Hepatocyte (in vitro differentiated cells): ENCODE measurements at regions not wholly inside any gene's neighbourhood (a gene's known extent, or its start where the extent isn't known, plus 50 kb on each side); places are given as distances from the start of the nearest gene placed in this dataset.
A peak's percentile ranks its signal among the peaks of the same experiment; 100 is the strongest.

Experiments
- DNase-seq: peaks from one replicate; pipeline ENCODE4 v3.0.0-alpha.2; 2016; ENCODE audit warnings: low spot score
- H2AFZ ChIP-seq: fragments of 200-600 bp; sonication (generic); 2 replicates; pipeline ENCODE4 v1.6.0; 2016; ENCODE audit warnings: antibody characterized with exemption, mild to moderate bottlenecking
- H3K27ac ChIP-seq: fragments of 200-600 bp; sonication (generic); 2 replicates; pipeline ENCODE4 v1.5.1; 2016; ENCODE audit warnings: mild to moderate bottlenecking
- H3K27me3 ChIP-seq: fragments of 200-600 bp; sonication (generic); 2 replicates; pipeline ENCODE4 v1.6.1; 2016
- H3K36me3 ChIP-seq: fragments of 200-600 bp; sonication (generic); replicated peaks from 2 replicates; pipeline ENCODE4 v1.5.1; 2016; ENCODE audit warnings: low read depth; ENCODE audit not compliant: insufficient read depth
- H3K4me1 ChIP-seq: fragments of 200-600 bp; sonication (generic); 2 replicates; pipeline ENCODE4 v1.5.1; 2016; ENCODE audit warnings: mild to moderate bottlenecking, moderate library complexity; ENCODE audit not compliant: insufficient read depth
- H3K4me2 ChIP-seq: fragments of 200-600 bp; sonication (generic); 2 replicates; pipeline ENCODE4 v1.6.0; 2016
- H3K4me3 ChIP-seq: fragments of 200-600 bp; sonication (generic); 2 replicates; pipeline ENCODE4 v1.5.1; 2016; ENCODE audit warnings: mild to moderate bottlenecking
- H3K79me2 ChIP-seq: fragments of 200-600 bp; sonication (generic); 2 replicates; pipeline ENCODE4 v1.6.0; 2017; ENCODE audit warnings: mild to moderate bottlenecking
- H3K9me2 ChIP-seq: fragments of 200-600 bp; sonication (generic); replicated peaks from 2 replicates; pipeline ENCODE4 v1.6.0; 2017; ENCODE audit warnings: mild to moderate bottlenecking; ENCODE audit not compliant: insufficient read depth
- H3K9me3 ChIP-seq: fragments of 200-600 bp; sonication (generic); 2 replicates; pipeline ENCODE4 v1.5.1; 2016; ENCODE audit warnings: low read depth, mild to moderate bottlenecking
- H4K20me1 ChIP-seq: fragments of 200-600 bp; sonication (generic); 2 replicates; pipeline ENCODE4 v1.6.0; 2016; ENCODE audit warnings: mild to moderate bottlenecking; ENCODE audit not compliant: insufficient read depth, poor library complexity, severe bottlenecking
- CTCF ChIP-seq: fragments of 200-600 bp; sonication (generic); IDR thresholded peaks from 2 replicates; pipeline ENCODE4 v1.5.1; 2016; ENCODE audit warnings: antibody characterized with exemption, mild to moderate bottlenecking; ENCODE audit not compliant: poor library complexity
- EZH2 ChIP-seq: fragments of 200-600 bp; sonication (generic); IDR thresholded peaks from 2 replicates; pipeline ENCODE4 v1.6.1; 2016; ENCODE audit warnings: antibody characterized with exemption, mild to moderate bottlenecking, borderline replicate concordance
- EZH2phosphoT487 ChIP-seq: fragments of 200-600 bp; sonication (generic); IDR thresholded peaks from one replicate; pipeline ENCODE4 v1.6.1; 2018; ENCODE audit warnings: antibody characterized with exemption, mild to moderate bottlenecking, low read depth, moderate library complexity; ENCODE audit not compliant: unreplicated experiment, severe bottlenecking
- WGBS: methylation state at CpG from one replicate; pipeline ENCODE4 v1.1.6; 2016; ENCODE audit warnings: low lambda C conversion rate; ENCODE audit errors: missing lambda C conversion rate; 5-methylcytosine and 5-hydroxymethylcytosine counted together

DNA sequence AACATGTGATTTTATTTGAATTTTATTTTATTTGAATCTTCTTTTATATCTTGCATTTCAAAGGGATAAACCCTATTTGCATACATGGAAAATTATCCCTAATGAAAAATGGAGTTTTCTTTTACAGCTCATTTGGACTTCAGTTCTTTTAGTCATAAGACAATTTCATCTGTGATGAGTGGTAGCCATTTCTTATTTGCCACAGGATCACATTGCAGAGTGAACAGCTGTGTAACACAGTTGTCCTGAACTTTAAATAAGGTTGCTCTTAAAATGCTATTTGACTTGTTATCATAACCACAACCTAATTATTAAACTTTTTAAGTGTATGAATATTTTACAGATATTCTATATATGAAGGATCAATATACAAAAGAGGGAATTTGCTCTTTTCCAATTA lies 221.7 kb upstream of the ROPN1 start:
- TF ChIP-seq CTCF, result no peak
- no peak for TF ChIP-seq EZH2phosphoT487
- TF ChIP-seq EZH2, result no peak
- no peaks in the 10 kb centered on the region for H3K9me3 ChIP-seq
- no peaks in the 10 kb centered on the region for H3K27me3 ChIP-seq
- H3K4me3 ChIP-seq, result no peak overlapping the region
- H3K79me2 ChIP-seq, result no peaks in the 10 kb centered on the region
- no peaks in the 10 kb centered on the region for H3K4me1 ChIP-seq
- peaks cover 5% of the 10 kb centered on the region for H4K20me1 ChIP-seq
- no peak overlapping the region for H3K27ac ChIP-seq
- no peaks in the 10 kb centered on the region for H3K36me3 ChIP-seq
- no peak overlapping the region for H3K4me2 ChIP-seq
- H2AFZ ChIP-seq, result no peak overlapping the region
- H3K9me2 ChIP-seq, result no peaks in the 10 kb centered on the region
- DNase-seq, result no peak

DNA sequence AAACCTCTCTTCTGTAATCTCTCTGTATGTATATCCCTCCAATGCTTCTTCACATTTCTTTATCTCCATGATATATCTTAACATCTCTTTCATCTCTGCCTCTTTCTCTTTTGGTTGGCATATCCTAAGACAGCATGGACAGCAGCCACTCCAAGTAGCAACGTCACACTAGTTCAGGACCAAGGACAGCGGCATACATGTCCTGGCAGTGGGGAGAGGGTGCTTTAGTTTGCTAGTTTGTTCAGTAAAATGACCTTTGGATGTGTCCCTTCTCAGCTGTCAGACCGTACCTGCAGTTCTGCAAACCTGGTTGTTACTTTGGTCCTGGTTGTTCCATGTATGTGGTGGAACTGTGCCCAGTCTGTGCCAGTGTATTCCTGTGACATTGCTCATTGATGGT lies 225.6 kb upstream of the ROPN1 start:
- no peaks in the 10 kb centered on the region for H3K4me1 ChIP-seq
- TF ChIP-seq EZH2phosphoT487 (no peak), CTCF (no peak), EZH2 (no peak)
- no peaks in the 10 kb centered on the region for H3K9me3 ChIP-seq
- H3K9me2 ChIP-seq, result no peaks in the 10 kb centered on the region
- no peak overlapping the region for H3K4me2 ChIP-seq
- no peak overlapping the region for H2AFZ ChIP-seq
- H3K27me3 ChIP-seq, result no peaks in the 10 kb centered on the region
- no peaks in the 10 kb centered on the region for H3K79me2 ChIP-seq
- WGBS, result 12% methylated on average over 3 of the region's 3 CpGs
- H4K20me1 ChIP-seq, result peaks cover 9% of the 10 kb centered on the region
- no peak overlapping the region for H3K27ac ChIP-seq
- H3K36me3 ChIP-seq, result no peaks in the 10 kb centered on the region
- no peak overlapping the region for H3K4me3 ChIP-seq
- peak; percentile 89 for DNase-seq

DNA sequence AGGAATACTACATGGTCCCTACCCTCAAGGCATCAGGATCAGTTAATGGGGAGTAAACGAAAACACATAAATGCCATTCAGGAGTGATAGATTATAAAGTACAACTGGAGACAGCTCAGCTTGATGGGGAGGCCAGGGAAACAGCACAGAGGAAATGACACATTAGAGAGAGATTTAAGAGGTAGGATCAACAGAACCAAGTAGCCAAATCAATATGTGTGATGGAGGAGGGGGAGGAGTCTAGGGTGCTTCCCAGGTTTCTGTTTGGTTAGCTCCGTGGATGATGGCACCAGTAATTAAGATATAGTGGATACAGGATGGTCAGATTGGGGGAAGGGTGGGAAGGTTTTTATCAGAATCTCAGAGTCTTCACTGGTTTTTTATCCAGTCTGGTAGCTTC lies 229.5 kb upstream of the ROPN1 start:
- Histone ChIP-seq H3K79me2 (no peaks in the 10 kb centered on the region), H3K9me3 (no peaks in the 10 kb centered on the region), H3K27ac (no peak overlapping the region), H3K4me1 (no peaks in the 10 kb centered on the region), H3K4me2 (no peak overlapping the region), H3K36me3 (no peaks in the 10 kb centered on the region), H3K27me3 (no peaks in the 10 kb centered on the region), H3K4me3 (no peak overlapping the region), H4K20me1 (peaks cover 9% of the 10 kb centered on the region), H2AFZ (no peak overlapping the region), H3K9me2 (no peaks in the 10 kb centered on the region)
- TF ChIP-seq EZH2 (no peak), EZH2phosphoT487 (no peak), CTCF (no peak)
- DNase-seq, result no peak
- WGBS, result 63% methylated on average over 2 of the region's 2 CpGs

- Histone ChIP-seq H3K4me3 (no peak overlapping the region), H3K4me1 (no peaks in the 10 kb centered on the region), H3K4me2 (no peak overlapping the region), H3K9me2 (no peaks in the 10 kb centered on the region), H2AFZ (no peak overlapping the region), H3K79me2 (no peaks in the 10 kb centered on the region), H3K36me3 (no peaks in the 10 kb centered on the region), H3K9me3 (no peaks in the 10 kb centered on the region), H3K27ac (no peak overlapping the region), H3K27me3 (no peaks in the 10 kb centered on the region), H4K20me1 (peaks cover 3% of the 10 kb centered on the region)
- TF ChIP-seq EZH2, result no peak
- no peak for TF ChIP-seq CTCF
- no peak for TF ChIP-seq EZH2phosphoT487
- WGBS, result 59% methylated on average over 3 of the region's 3 CpGs
- no peak for DNase-seq
Observed at GRCh38 chr3:124223853-124224252, 231.9 kb upstream of the ROPN1 start.
